ENCODE measurements at regions not wholly inside any gene's neighbourhood (a gene's known extent, or its start where the extent isn't known, plus 50 kb on each side); places are given as distances from the start of the nearest gene placed in this dataset.

GRCh38 chr6:3587660-3588059 is 130.8 kb upstream of the SLC22A23 start:
- no peak for DNase-seq

- peak; percentile 90 for DNase-seq
Observed at GRCh38 chr6:3585320-3585935, 128.6 kb upstream of the SLC22A23 start.

GRCh38 chr6:3584606-3585005 is 127.8 kb upstream of the SLC22A23 start:
- peak; percentile 5 for DNase-seq

GRCh38 chr6:3581469-3581868 is 124.6 kb upstream of the SLC22A23 start:
- no peak for DNase-seq

GRCh38 chr6:3579652-3580175 is 122.9 kb upstream of the SLC22A23 start:
- no peak for DNase-seq

GRCh38 chr6:3578981-3579380 is 122.1 kb upstream of the SLC22A23 start:
- no peak for DNase-seq

GRCh38 chr6:3577517-3577916 is 120.7 kb upstream of the SLC22A23 start:
- DNase-seq: no peak

GRCh38 chr6:3575701-3576100 is 118.9 kb upstream of the SLC22A23 start:
- DNase-seq: no peak

GRCh38 chr6:3575166-3575565 is 118.3 kb upstream of the SLC22A23 start:
- DNase-seq: peak; percentile 15

- DNase-seq: no peak
Observed at GRCh38 chr6:3573670-3574069, 116.8 kb upstream of the SLC22A23 start.

- DNase-seq: no peak
Observed at GRCh38 chr6:3571836-3572235, 115.0 kb upstream of the SLC22A23 start.

- peak; percentile 7 for DNase-seq
Observed at GRCh38 chr6:3571250-3571681, 114.4 kb upstream of the SLC22A23 start.

- DNase-seq: no peak
Observed at GRCh38 chr6:3569816-3570215, 113.0 kb upstream of the SLC22A23 start.

GRCh38 chr6:3568396-3569082 is 111.7 kb upstream of the SLC22A23 start:
- peak; percentile 50 for DNase-seq

- peak; percentile 34 for DNase-seq
Observed at GRCh38 chr6:3566812-3567211, 110.0 kb upstream of the SLC22A23 start.

GRCh38 chr6:3565291-3565690 is 108.4 kb upstream of the SLC22A23 start:
- DNase-seq: no peak

- peak; percentile 56 for DNase-seq
Observed at GRCh38 chr6:3561725-3562124, 104.9 kb upstream of the SLC22A23 start.

- DNase-seq: no peak
Observed at GRCh38 chr6:3560211-3560610, 103.4 kb upstream of the SLC22A23 start.

- no peak for DNase-seq
Observed at GRCh38 chr6:3559561-3559960, 102.7 kb upstream of the SLC22A23 start.

- DNase-seq: no peak
Observed at GRCh38 chr6:3557336-3557735, 100.5 kb upstream of the SLC22A23 start.

- no peak for DNase-seq
Observed at GRCh38 chr6:3553254-3553653, 96.4 kb upstream of the SLC22A23 start.

- DNase-seq: no peak
Observed at GRCh38 chr6:3551716-3552511, 95.1 kb upstream of the SLC22A23 start.

- no peak for DNase-seq
Observed at GRCh38 chr6:3549314-3549940, 92.6 kb upstream of the SLC22A23 start.
